GM12872 (cell line): ENCODE measurements at regions not wholly inside any gene's neighbourhood (a gene's known extent, or its start where the extent isn't known, plus 50 kb on each side); places are given as distances from the start of the nearest gene placed in this dataset.

Source experiments
- TF ChIP-seq, protein P1 (sequence below): IDR thresholded peaks from 3 replicates; pipeline ENCODE4 v1.5.1; 2011; ENCODE audit warnings: low read depth, mild to moderate bottlenecking, low read length, moderate library complexity; ENCODE audit not compliant: insufficient read depth

DNA sequence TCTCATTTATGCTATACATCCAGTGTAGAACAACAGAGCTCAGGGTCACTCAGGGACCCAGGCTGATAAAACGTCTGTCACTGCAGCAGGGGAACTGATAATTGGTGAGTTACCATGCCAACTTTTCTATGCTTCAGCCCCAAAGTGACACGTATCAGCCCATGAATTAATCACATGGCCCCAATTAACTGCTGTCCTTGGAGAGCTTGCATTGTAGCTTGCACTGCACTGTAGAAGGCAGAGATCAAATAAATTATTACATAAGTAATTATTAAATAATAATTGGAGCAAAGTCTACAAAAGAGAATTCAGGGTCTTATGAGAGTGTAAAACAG lies 144.6 kb downstream of the SUDS3 start:
- TF ChIP-seq, protein P1, sequence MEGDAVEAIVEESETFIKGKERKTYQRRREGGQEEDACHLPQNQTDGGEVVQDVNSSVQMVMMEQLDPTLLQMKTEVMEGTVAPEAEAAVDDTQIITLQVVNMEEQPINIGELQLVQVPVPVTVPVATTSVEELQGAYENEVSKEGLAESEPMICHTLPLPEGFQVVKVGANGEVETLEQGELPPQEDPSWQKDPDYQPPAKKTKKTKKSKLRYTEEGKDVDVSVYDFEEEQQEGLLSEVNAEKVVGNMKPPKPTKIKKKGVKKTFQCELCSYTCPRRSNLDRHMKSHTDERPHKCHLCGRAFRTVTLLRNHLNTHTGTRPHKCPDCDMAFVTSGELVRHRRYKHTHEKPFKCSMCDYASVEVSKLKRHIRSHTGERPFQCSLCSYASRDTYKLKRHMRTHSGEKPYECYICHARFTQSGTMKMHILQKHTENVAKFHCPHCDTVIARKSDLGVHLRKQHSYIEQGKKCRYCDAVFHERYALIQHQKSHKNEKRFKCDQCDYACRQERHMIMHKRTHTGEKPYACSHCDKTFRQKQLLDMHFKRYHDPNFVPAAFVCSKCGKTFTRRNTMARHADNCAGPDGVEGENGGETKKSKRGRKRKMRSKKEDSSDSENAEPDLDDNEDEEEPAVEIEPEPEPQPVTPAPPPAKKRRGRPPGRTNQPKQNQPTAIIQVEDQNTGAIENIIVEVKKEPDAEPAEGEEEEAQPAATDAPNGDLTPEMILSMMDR = no peak

DNA sequence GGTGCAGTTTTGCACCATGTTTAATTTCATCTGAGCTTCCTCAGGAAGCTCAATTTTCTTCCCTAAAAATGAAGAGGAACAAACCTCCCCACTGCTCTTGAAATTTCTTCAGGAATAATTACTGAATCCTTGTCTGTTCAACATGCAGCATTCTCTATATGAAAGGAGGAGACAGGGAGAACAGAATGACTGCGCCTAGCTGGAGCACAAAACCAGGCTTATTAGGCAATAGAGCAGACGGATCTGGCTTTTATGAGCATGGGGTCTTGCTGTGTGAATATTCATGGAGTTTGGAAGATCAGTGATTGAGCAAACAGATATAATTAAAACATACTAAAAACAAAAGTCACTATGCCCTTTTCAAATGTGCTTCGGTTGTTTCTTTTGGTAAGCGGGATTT lies 148.1 kb downstream of the SUDS3 start:
- TF ChIP-seq, protein P1 = no peak

DNA sequence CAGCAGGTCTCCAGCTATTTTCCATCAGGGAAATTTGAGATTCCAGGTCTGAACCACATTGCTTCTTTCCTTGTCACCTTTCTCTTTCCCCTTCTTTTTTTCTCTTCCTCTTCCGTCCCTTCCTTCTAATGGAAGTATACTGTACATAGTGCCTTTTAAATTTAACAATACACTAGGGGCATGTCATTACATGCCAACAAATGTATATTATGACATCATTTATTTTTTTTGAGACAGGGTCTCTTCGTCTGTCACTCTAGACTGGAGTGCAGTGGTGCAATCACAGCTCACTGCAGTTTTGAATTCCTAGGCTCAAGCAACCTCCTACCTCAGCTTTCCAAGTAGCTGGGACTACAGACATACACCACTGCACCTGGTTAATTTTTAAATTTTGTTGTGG lies 148.9 kb downstream of the SUDS3 start:
- TF ChIP-seq, protein P1 = no peak

DNA sequence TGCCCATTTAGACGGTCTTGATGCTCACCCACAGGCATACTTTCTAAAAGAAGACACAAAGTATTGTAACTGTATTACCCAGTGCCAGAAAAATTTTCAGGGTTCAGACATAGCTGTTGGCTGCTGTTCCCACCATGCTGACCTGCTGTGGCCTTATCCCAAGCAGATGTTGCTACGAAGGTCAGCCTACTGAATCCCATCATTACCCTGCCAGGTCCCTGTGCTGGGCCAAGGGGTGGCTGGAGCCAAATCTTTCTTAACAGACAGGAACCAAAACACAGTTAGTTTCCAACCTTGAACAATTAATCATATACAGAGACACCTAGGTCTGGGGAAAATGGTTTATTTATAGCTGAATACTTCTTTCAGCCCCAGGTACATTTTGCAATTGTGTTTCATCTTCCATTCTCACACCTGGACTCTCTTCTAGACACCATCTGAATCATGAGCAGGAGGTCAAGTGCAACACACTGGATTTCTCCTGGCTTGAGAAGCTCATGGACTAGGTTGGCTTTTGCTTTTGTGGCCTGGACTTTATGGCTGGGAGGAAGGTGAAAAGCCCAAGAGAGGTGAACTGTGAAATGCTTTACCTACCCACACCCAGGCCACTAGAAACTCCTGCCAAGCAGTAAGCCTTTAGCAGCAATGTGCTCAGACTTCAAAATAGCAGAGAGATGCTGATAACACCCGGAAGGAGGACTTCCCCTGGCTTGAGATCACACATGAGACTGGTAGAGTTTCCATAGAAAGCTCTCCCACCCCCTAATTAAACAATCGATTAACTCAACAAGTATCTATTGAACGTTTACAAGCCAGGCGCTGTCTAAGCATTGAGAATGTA lies 150.1 kb downstream of the SUDS3 start:
- TF ChIP-seq, protein P1 = no peak

- TF ChIP-seq, protein P1 = no peak
Observed at GRCh38 chr12:118527310-118527709, 151.0 kb downstream of the SUDS3 start.

DNA sequence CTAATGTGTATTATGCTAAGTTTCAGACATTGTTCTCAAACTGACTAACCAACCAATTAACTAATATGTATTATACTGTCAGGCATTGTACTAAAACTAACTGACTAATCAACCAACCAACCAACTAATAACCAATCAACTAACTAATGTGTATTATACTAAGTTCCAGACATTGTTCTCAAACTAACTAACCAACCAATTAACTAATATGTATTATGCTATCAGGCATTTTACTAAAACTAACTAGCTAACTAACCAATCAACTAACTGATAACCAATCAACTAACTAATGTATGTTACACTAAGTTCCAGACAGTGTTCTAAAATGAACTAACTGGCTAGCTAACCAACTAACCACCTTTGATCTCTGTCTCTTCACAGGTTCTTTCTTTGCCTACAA lies 152.3 kb downstream of the SUDS3 start:
- TF ChIP-seq, protein P1 = no peak

DNA sequence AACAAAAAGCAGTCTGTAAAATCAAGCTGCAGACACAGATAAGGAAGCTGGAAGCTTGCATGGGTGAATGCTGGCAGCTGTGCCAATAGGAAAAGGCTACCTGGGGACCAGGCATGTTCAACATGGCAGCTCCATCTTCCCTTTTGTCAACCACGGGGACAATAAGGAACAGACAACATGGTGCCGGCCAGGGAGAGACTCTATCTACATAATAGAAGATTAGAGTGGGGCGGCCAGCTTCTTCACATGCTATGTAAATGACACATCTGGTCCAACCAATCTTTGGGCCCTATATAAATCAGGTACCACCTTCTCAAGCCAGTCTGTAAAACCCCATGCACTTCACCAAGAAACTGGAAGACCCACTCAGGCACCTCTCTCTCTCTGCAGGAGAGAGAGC lies 157.6 kb downstream of the SUDS3 start:
- TF ChIP-seq, protein P1 = no peak
